ENCODE measurements at regions not wholly inside any gene's neighbourhood (a gene's known extent, or its start where the extent isn't known, plus 50 kb on each side); places are given as distances from the start of the nearest gene placed in this dataset.

DNA sequence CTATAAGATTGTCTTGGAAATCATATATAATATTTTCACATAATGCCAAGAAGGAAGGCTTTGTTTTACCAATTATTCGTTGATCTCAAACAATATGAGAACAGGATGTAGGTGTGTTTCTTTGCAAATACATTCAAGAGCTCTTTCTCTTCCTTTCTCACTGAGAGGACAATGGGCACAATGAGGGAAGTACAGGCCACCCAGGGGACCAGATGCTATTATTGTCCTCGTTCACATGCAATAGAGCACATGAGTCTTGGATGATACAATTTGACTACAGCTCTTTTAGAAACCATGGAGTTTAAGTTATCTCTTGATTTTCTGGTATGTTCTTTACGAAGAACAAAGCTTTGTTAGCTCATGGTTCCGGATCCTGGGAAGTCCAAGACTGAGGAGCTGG, 323.7 kb upstream of the KLF6 start:
- no peak for TF ChIP-seq HMBOX1 (IDR thresholded peaks at IDR 0.05)
- no peak for TF ChIP-seq GMEB1 (CRISPR knock-in tag; IDR thresholded peaks at IDR 0.05)
- no peak for TF ChIP-seq MYBL2 (IDR thresholded peaks at IDR 0.05; ENCODE audit: low read depth)
- no peak for TF ChIP-seq MYBL2 (CRISPR knock-in tag; IDR thresholded peaks at IDR 0.05; ENCODE audit: borderline replicate concordance)
- no peak for TF ChIP-seq TFAM (CRISPR knock-in tag; conservative IDR thresholded peaks at IDR 0.05)
- no peak for TF ChIP-seq MNT (conservative IDR thresholded peaks at IDR 0.05)
- TF ChIP-seq, protein P1, sequence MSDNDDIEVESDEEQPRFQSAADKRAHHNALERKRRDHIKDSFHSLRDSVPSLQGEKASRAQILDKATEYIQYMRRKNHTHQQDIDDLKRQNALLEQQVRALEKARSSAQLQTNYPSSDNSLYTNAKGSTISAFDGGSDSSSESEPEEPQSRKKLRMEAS (CRISPR knock-in tag; IDR thresholded peaks at IDR 0.05) = no peak
- TF ChIP-seq ZNF146 (CRISPR knock-in tag; IDR thresholded peaks at IDR 0.05; ENCODE audit: unreplicated experiment) = no peak
- TF ChIP-seq ZNF217 (CRISPR knock-in tag; IDR thresholded peaks at IDR 0.05) = no peak
- TF ChIP-seq NEUROD1 (IDR thresholded peaks at IDR 0.05; ENCODE audit: borderline replicate concordance, low read depth, low read length, partially characterized antibody) = no peak
- no peak for TF ChIP-seq BCL6 (CRISPR knock-in tag; IDR thresholded peaks at IDR 0.05)
- TF ChIP-seq SMC3 (conservative IDR thresholded peaks at IDR 0.05; ENCODE audit: insufficient read depth, low read depth, low read length) = no peak
- no peak for TF ChIP-seq ZBTB49 (CRISPR knock-in tag; IDR thresholded peaks at IDR 0.05; ENCODE audit: borderline replicate concordance)
- TF ChIP-seq, protein P2, sequence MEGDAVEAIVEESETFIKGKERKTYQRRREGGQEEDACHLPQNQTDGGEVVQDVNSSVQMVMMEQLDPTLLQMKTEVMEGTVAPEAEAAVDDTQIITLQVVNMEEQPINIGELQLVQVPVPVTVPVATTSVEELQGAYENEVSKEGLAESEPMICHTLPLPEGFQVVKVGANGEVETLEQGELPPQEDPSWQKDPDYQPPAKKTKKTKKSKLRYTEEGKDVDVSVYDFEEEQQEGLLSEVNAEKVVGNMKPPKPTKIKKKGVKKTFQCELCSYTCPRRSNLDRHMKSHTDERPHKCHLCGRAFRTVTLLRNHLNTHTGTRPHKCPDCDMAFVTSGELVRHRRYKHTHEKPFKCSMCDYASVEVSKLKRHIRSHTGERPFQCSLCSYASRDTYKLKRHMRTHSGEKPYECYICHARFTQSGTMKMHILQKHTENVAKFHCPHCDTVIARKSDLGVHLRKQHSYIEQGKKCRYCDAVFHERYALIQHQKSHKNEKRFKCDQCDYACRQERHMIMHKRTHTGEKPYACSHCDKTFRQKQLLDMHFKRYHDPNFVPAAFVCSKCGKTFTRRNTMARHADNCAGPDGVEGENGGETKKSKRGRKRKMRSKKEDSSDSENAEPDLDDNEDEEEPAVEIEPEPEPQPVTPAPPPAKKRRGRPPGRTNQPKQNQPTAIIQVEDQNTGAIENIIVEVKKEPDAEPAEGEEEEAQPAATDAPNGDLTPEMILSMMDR (IDR thresholded peaks at IDR 0.05 in 2 of 3, conservative IDR thresholded peaks at IDR 0.05 in 1 of 3; ENCODE audit: insufficient read depth in 2 of 3, low read depth in 1 of 3, low read length in 3 of 3) = no peak

Data from K562 (cell line).